Gastroesophageal sphincter (tissue), 3 donors: ENCODE measurements at regions not wholly inside any gene's neighbourhood (a gene's known extent, or its start where the extent isn't known, plus 50 kb on each side); places are given as distances from the start of the nearest gene placed in this dataset.

Experiments
- EP300 ChIP-seq: sonication (generic); formaldehyde crosslinking; IDR thresholded peaks from one replicate; pipeline ENCODE4 v1.6.1; 2017; ENCODE audit warnings: antibody characterized with exemption, mild to moderate bottlenecking
- TF ChIP-seq, protein P1 (sequence below), 4 experiments: fragments of 200-600 bp in 2 of 4; fragments of 450-650 bp in 2 of 4; sonication (generic) in 1 of 4; IDR thresholded peaks; one replicate each; pipeline ENCODE4 v1.5.1; 2017 to 2019; ENCODE audit warnings: antibody characterized with exemption in 4 of 4, mild to moderate bottlenecking in 2 of 4, moderate library complexity in 2 of 4

DNA sequence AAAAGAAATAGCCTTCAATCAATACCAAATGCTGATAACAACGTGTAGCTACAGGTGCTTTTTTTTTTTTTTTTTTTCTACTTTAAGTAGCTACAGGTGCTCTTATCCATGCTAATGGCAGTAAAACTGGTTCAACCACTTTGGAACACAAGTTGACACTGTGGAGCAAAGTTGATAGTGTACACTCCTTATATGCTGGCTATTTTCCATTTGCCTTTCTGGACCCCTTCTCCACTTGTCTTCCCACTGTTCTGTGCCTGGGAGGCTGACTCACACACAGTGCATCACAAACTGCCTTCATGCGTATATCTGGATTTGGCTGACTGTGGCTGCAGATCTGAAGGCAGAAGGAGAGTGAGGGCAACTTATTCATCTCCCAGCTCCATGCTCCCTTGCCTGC lies 247.9 kb downstream of the MSX2 start:
- TF ChIP-seq, protein P1, sequence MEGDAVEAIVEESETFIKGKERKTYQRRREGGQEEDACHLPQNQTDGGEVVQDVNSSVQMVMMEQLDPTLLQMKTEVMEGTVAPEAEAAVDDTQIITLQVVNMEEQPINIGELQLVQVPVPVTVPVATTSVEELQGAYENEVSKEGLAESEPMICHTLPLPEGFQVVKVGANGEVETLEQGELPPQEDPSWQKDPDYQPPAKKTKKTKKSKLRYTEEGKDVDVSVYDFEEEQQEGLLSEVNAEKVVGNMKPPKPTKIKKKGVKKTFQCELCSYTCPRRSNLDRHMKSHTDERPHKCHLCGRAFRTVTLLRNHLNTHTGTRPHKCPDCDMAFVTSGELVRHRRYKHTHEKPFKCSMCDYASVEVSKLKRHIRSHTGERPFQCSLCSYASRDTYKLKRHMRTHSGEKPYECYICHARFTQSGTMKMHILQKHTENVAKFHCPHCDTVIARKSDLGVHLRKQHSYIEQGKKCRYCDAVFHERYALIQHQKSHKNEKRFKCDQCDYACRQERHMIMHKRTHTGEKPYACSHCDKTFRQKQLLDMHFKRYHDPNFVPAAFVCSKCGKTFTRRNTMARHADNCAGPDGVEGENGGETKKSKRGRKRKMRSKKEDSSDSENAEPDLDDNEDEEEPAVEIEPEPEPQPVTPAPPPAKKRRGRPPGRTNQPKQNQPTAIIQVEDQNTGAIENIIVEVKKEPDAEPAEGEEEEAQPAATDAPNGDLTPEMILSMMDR (IDR thresholded peaks at IDR 0.05): no peak
- TF ChIP-seq EP300: no peak
